ENCODE measurements at regions not wholly inside any gene's neighbourhood (a gene's known extent, or its start where the extent isn't known, plus 50 kb on each side); places are given as distances from the start of the nearest gene placed in this dataset.

GRCh38 chr7:41122256-41122987 lies 580.5 kb downstream of the INHBA start:
- no peak overlapping the region for H3K27ac Mint-ChIP-seq
- H3K36me3 Mint-ChIP-seq (ENCODE audit: low read depth), result no peaks in the 10 kb centered on the region
- H3K9me3 Mint-ChIP-seq, result no peaks in the 10 kb centered on the region
- no peak overlapping the region for H3K4me3 Mint-ChIP-seq
- H3K27me3 Mint-ChIP-seq (ENCODE audit: low read depth), result no peaks in the 10 kb centered on the region
- H3K4me1 Mint-ChIP-seq (ENCODE audit: low read depth), result no peaks in the 10 kb centered on the region

- Mint-ChIP-seq H3K36me3 (ENCODE audit: low read depth) (no peaks in the 10 kb centered on the region), H3K27ac (no peak overlapping the region), H3K9me3 (no peaks in the 10 kb centered on the region), H3K4me3 (no peak overlapping the region), H3K27me3 (ENCODE audit: low read depth) (no peaks in the 10 kb centered on the region), H3K4me1 (ENCODE audit: low read depth) (no peaks in the 10 kb centered on the region)
Observed at GRCh38 chr7:41121228-41121627, 581.7 kb downstream of the INHBA start.

- no peaks in the 10 kb centered on the region for H3K4me1 Mint-ChIP-seq (ENCODE audit: low read depth)
- H3K27ac Mint-ChIP-seq, result no peak overlapping the region
- no peaks in the 10 kb centered on the region for H3K36me3 Mint-ChIP-seq (ENCODE audit: low read depth)
- no peak overlapping the region for H3K4me3 Mint-ChIP-seq
- H3K9me3 Mint-ChIP-seq, result no peaks in the 10 kb centered on the region
- no peaks in the 10 kb centered on the region for H3K27me3 Mint-ChIP-seq (ENCODE audit: low read depth)
Observed at GRCh38 chr7:41118486-41118885, 584.4 kb downstream of the INHBA start.

GRCh38 chr7:41117431-41117830 lies 585.5 kb downstream of the INHBA start:
- no peak overlapping the region for H3K27ac Mint-ChIP-seq

GRCh38 chr7:41116817-41117216 lies 586.1 kb downstream of the INHBA start:
- Mint-ChIP-seq H3K4me1 (ENCODE audit: low read depth) (no peaks in the 10 kb centered on the region), H3K27me3 (ENCODE audit: low read depth) (no peaks in the 10 kb centered on the region), H3K4me3 (no peak overlapping the region), H3K9me3 (no peaks in the 10 kb centered on the region), H3K36me3 (ENCODE audit: low read depth) (no peaks in the 10 kb centered on the region), H3K27ac (no peak overlapping the region)

More at GRCh38 chr7:41117431-41117830, 585.5 kb downstream of the INHBA start:
- H3K4me1 Mint-ChIP-seq (ENCODE audit: low read depth), result no peaks in the 10 kb centered on the region
- H3K27me3 Mint-ChIP-seq (ENCODE audit: low read depth), result no peaks in the 10 kb centered on the region
- H3K4me3 Mint-ChIP-seq, result no peak overlapping the region
- no peaks in the 10 kb centered on the region for H3K36me3 Mint-ChIP-seq (ENCODE audit: low read depth)
- no peaks in the 10 kb centered on the region for H3K9me3 Mint-ChIP-seq

GRCh38 chr7:41116337-41116736 lies 586.6 kb downstream of the INHBA start:
- Mint-ChIP-seq H3K27me3 (ENCODE audit: low read depth) (no peaks in the 10 kb centered on the region), H3K27ac (no peak overlapping the region)

GRCh38 chr7:41114691-41115090 lies 588.2 kb downstream of the INHBA start:
- H3K4me3 Mint-ChIP-seq, result no peak overlapping the region
- H3K9me3 Mint-ChIP-seq, result no peaks in the 10 kb centered on the region
- H3K4me1 Mint-ChIP-seq (ENCODE audit: low read depth), result no peaks in the 10 kb centered on the region
- H3K27ac Mint-ChIP-seq, result no peak overlapping the region
- H3K27me3 Mint-ChIP-seq (ENCODE audit: low read depth), result no peaks in the 10 kb centered on the region
- no peaks in the 10 kb centered on the region for H3K36me3 Mint-ChIP-seq (ENCODE audit: low read depth)

More at GRCh38 chr7:41116337-41116736, 586.6 kb downstream of the INHBA start:
- Mint-ChIP-seq H3K4me3 (no peak overlapping the region), H3K36me3 (ENCODE audit: low read depth) (no peaks in the 10 kb centered on the region), H3K9me3 (no peaks in the 10 kb centered on the region), H3K4me1 (ENCODE audit: low read depth) (no peaks in the 10 kb centered on the region)

GRCh38 chr7:41114131-41114530 lies 588.8 kb downstream of the INHBA start:
- Mint-ChIP-seq H3K4me3 (no peak overlapping the region), H3K9me3 (no peaks in the 10 kb centered on the region), H3K36me3 (ENCODE audit: low read depth) (no peaks in the 10 kb centered on the region), H3K27me3 (ENCODE audit: low read depth) (no peaks in the 10 kb centered on the region), H3K27ac (no peak overlapping the region), H3K4me1 (ENCODE audit: low read depth) (no peaks in the 10 kb centered on the region)

GRCh38 chr7:41113719-41114118 lies 589.2 kb downstream of the INHBA start:
- Mint-ChIP-seq H3K36me3 (ENCODE audit: low read depth) (no peaks in the 10 kb centered on the region), H3K9me3 (no peaks in the 10 kb centered on the region), H3K27me3 (ENCODE audit: low read depth) (no peaks in the 10 kb centered on the region), H3K4me1 (ENCODE audit: low read depth) (no peaks in the 10 kb centered on the region), H3K4me3 (no peak overlapping the region), H3K27ac (no peak overlapping the region)

GRCh38 chr7:41110186-41110585 lies 592.7 kb downstream of the INHBA start:
- no peak overlapping the region for H3K27ac Mint-ChIP-seq
- H3K4me3 Mint-ChIP-seq, result no peak overlapping the region
- H3K4me1 Mint-ChIP-seq (ENCODE audit: low read depth), result no peaks in the 10 kb centered on the region
- H3K9me3 Mint-ChIP-seq, result no peaks in the 10 kb centered on the region
- H3K27me3 Mint-ChIP-seq (ENCODE audit: low read depth), result no peaks in the 10 kb centered on the region
- no peaks in the 10 kb centered on the region for H3K36me3 Mint-ChIP-seq (ENCODE audit: low read depth)

GRCh38 chr7:41108821-41109220 lies 594.1 kb downstream of the INHBA start:
- Mint-ChIP-seq H3K4me1 (ENCODE audit: low read depth) (no peaks in the 10 kb centered on the region), H3K36me3 (ENCODE audit: low read depth) (no peaks in the 10 kb centered on the region), H3K4me3 (no peak overlapping the region), H3K9me3 (no peaks in the 10 kb centered on the region), H3K27ac (no peak overlapping the region), H3K27me3 (ENCODE audit: low read depth) (no peaks in the 10 kb centered on the region)

- Mint-ChIP-seq H3K4me1 (ENCODE audit: low read depth) (no peaks in the 10 kb centered on the region), H3K4me3 (no peak overlapping the region), H3K27me3 (ENCODE audit: low read depth) (no peaks in the 10 kb centered on the region), H3K36me3 (ENCODE audit: low read depth) (no peaks in the 10 kb centered on the region), H3K9me3 (peaks cover 3% of the 10 kb centered on the region), H3K27ac (no peak overlapping the region)
Observed at GRCh38 chr7:41107938-41108448, 594.9 kb downstream of the INHBA start.

GRCh38 chr7:41107330-41107937 lies 595.5 kb downstream of the INHBA start:
- no peaks in the 10 kb centered on the region for H3K36me3 Mint-ChIP-seq (ENCODE audit: low read depth)
- no peak overlapping the region for H3K27ac Mint-ChIP-seq
- H3K9me3 Mint-ChIP-seq, result peaks cover 3% of the 10 kb centered on the region
- no peaks in the 10 kb centered on the region for H3K27me3 Mint-ChIP-seq (ENCODE audit: low read depth)
- H3K4me3 Mint-ChIP-seq, result no peak overlapping the region
- no peaks in the 10 kb centered on the region for H3K4me1 Mint-ChIP-seq (ENCODE audit: low read depth)

- Mint-ChIP-seq H3K27ac (no peak overlapping the region), H3K9me3 (peaks cover 3% of the 10 kb centered on the region), H3K36me3 (ENCODE audit: low read depth) (no peaks in the 10 kb centered on the region), H3K4me1 (ENCODE audit: low read depth) (no peaks in the 10 kb centered on the region), H3K4me3 (no peak overlapping the region), H3K27me3 (ENCODE audit: low read depth) (no peaks in the 10 kb centered on the region)
Observed at GRCh38 chr7:41104631-41105030, 598.3 kb downstream of the INHBA start.

- no peaks in the 10 kb centered on the region for H3K27me3 Mint-ChIP-seq (ENCODE audit: low read depth)
- no peaks in the 10 kb centered on the region for H3K36me3 Mint-ChIP-seq (ENCODE audit: low read depth)
- H3K4me3 Mint-ChIP-seq, result no peak overlapping the region
- H3K9me3 Mint-ChIP-seq, result peaks cover 3% of the 10 kb centered on the region
- no peaks in the 10 kb centered on the region for H3K4me1 Mint-ChIP-seq (ENCODE audit: low read depth)
- no peak overlapping the region for H3K27ac Mint-ChIP-seq
Observed at GRCh38 chr7:41103331-41103730, 599.6 kb downstream of the INHBA start.
